OCI-LY3 (cell line): ENCODE measurements at regions not wholly inside any gene's neighbourhood (a gene's known extent, or its start where the extent isn't known, plus 50 kb on each side); places are given as distances from the start of the nearest gene placed in this dataset.

ENCODE experiments used
- CTCF ChIP-seq: fragments of 200-600, 300-600 bp; sonication (generic); IDR thresholded peaks from 2 replicates; pipeline ENCODE4 v1.5.1; 2014; ENCODE audit warnings: antibody characterized with exemption, low read length, low read depth
- EZH2phosphoT487 ChIP-seq: fragments of 200-600 bp; shearing (Covaris generic); IDR thresholded peaks from 2 replicates; pipeline ENCODE4 v1.6.1; 2018; ENCODE audit warnings: antibody characterized with exemption, mixed run types, low read depth

- TF ChIP-seq CTCF, result no peak
- no peak for TF ChIP-seq EZH2phosphoT487
These were observed 880.5 kb upstream of the GOT2 start for GRCh38 chr16:59614466-59615240.
